EH (cell line): ENCODE measurements at regions not wholly inside any gene's neighbourhood (a gene's known extent, or its start where the extent isn't known, plus 50 kb on each side); places are given as distances from the start of the nearest gene placed in this dataset.

ENCODE experiments used
- DNase-seq: peaks from one replicate; pipeline ENCODE4 v3.0.0-alpha.2; 2015; ENCODE audit warnings: low read depth

DNA sequence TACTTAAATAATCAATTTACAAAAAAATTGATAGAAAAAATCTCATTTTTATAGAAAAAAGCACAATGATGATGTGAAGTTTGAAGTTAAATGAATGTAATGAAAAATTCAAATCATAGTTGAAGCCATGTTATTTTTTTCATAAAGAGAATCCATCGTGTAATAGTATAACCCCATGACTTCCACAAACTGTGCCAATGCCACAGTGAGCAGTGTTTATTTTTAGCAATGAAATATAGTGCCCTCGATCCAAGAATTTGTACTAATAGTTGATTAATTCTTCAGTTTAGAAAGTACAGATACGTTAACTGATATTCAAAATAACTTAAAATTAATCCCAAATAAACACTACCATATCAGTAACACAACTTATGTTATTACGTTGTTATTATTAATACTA, 225.9 kb downstream of the PTPRC start:
- no peak for DNase-seq

DNA sequence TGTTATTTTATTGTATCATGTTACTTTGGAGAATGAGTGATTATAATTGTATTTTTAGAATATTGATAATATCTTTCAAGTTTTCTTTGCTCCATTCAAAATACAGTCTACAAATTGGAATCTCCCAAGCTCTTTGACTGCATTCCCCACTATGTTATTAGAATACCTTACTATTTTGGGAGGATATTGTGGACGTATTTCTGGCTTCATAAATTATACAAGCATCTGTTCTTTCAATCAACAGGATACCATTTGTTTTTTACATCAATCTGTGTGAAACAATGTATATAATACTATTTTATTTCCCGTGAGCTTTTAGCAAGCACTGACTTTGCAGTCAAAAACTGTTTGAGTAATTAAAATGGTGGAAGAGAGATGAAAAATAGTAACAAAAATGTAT, 226.5 kb downstream of the PTPRC start:
- DNase-seq: no peak

- no peak for DNase-seq
Measured at GRCh38 chr1:198867182-198867581, 228.3 kb downstream of the PTPRC start.

- DNase-seq: no peak
Measured at GRCh38 chr1:198873696-198874230, 234.9 kb downstream of the PTPRC start.

- no peak for DNase-seq
Measured at GRCh38 chr1:198876371-198876871, 237.6 kb downstream of the PTPRC start.

- no peak for DNase-seq
Measured at GRCh38 chr1:198878566-198878965, 239.7 kb downstream of the PTPRC start.

DNA sequence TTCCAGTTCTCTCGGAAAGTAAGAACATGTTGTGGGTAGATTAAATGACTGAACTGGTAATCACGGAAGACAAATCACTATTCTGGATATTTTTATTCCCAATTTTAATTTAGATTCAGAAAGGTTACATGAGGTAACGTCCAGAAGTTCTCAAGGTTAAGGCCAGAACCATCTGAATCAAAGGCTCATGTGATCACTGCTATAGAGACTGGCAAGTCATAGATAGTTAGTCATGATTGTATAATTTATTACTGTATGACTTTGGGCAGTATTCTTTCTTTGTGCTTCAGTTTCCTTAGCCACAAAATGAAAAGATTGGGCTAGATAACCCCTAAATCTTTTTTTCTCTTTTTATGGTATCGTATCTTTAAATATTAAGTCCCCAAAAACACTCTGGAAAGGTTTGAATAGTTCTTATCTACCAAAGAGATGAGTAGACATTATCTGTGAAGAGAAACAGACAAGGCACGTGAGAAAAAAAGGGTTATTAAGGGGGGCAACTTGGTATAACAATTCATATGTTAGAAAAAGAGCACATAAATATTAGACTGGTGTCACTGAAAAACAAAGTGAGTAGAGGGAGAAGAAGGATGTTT, 241.0 kb downstream of the PTPRC start:
- no peak for DNase-seq

GRCh38 chr1:198880397-198880796, 241.6 kb downstream of the PTPRC start:
- peak; percentile 82 for DNase-seq

GRCh38 chr1:198880818-198881597, 242.2 kb downstream of the PTPRC start:
- DNase-seq: peak; percentile 94

DNA sequence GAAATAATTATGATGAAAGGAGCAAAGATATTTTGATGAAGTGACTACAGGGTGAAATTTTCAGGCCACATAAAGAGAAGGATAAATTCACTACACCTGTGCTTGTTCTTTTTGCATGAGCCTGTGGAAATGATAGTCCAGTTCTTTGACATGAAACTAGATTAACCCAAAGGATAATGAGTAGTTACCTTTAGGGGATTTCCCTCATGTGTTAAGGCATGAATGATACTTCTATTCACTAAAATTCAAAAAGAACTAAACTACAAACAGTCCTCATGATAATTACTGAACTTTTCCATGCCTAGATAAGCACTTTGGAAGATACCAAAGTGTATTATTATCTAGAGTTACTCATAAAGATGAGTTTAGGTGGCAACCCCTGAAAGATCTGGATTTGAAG, 244.3 kb downstream of the PTPRC start:
- DNase-seq: no peak

DNA sequence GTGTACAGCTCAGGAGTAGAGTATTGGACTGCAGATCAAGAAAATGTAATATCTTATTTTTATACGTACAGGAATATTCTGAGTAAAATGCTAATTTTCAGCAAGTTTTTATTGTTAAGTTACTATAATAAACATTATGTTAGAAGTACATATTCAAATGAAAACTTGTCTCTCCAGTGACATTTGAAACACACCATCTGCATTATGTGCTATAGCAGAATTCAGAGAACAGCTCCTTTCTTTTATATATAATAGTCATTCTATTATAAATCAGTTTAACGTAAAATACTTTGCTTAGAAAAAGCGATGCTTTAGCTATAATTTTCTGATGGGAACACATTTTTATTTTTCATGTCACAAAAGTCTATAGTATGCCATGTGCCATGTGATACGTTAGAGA, 249.0 kb downstream of the PTPRC start:
- no peak for DNase-seq

- peak; percentile 22 for DNase-seq
Measured at GRCh38 chr1:198888379-198888943, 249.6 kb downstream of the PTPRC start.

DNA sequence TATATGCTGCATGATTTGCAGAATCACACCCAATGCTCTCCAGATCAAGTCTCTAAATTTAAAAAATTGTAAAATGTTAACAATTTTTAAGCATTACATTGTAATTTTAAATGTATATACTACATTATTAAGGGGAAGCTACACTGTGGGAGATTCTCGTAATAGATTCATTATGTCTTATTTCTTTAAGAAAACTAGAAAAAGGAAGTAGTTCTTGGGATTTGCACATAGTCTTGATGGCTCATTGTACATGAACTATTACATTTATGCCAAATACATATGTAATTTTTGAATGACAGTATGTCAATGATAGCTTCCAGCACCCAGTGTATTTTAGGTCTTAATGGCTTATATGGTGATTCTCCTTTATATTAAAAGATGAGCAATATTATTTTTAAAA, 250.3 kb downstream of the PTPRC start:
- DNase-seq: no peak

DNA sequence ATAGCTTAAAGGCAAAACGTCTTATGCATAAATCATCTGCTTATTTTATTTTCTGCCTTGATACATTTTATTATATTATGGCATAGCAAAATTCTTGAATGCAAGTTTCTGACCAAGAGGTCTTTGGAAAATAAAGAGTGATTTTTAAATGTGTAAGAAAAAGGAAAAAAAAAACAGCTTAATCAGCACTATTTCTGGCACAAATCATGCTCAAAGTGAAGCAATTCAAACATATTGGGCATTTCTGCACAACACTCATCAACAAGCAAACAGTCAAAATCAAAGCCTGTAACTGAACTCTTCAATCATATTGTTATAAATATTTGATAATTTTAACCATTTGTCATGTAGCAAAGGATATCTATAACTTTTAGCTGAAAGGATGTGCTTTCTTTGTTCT, 250.9 kb downstream of the PTPRC start:
- no peak for DNase-seq

DNA sequence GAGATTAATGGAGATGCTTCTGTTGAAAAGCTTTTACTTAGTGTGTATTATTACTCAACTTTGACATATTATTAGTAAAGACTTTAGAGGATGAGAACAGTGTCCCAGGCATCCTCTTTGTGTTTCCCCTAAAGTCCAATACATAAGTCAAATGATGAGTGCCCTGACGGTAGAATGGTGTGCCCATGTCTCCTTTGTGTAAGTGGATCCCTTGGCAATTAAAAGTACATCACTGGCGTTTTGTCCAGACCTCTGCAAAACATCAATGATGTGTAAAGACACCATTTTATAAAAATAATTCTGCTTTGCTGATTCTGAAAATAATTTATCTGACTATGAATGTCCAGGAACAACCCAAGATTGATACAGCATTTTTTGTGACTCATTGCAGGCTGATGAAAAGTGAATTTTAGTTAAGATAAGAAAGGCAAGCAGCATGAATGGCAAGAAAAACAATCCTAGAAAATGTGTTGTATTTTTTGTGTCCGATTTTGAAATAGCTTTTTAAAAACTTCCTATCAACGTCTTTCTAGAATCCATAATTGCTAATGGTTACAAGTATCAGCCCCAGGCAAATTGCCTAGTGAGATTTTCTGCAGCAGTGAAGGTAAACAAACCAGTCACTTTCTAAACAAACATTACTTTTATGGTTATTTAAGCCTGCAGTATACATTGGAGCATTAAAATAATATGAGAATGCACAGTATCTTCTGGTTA, 251.5 kb downstream of the PTPRC start:
- peak; percentile 68 for DNase-seq

DNA sequence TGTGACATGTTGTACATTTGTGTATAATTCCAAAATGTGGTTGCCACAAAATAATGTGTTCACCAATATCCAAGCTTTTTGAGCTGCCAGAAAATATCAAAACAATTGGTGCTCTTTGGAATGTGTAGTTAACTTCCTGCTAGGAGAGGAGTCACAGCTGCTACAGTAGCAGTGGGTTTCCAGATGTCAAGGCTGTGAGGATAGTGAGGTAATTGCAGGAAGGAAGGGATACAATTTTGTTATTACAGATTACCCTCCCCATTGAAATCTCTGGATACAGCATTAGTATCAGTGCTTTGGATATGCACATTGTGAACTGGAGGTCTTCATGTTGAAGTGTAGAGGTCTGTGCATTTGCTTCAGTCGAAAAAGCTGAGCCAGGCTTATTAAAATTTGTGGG, 253.2 kb downstream of the PTPRC start:
- DNase-seq: peak; percentile 64

DNA sequence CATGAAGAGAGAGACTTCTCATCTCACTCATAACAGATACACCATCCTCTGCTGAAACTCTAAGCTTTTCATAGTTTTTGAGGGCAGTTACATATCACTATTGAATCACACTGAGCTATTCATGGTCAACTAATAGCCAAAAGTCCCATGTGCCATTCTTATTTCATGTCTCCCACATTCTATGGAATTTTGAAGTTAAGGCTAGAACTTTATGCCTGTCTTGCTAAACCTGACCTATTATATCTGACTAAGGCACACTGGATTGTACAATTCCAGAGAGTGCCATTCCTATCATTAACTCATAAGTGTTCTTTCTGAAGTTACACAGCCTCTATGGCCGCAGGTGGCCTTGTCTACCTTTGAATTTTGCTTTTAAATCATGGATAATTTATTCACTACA, 254.3 kb downstream of the PTPRC start:
- DNase-seq: peak; percentile 49

DNA sequence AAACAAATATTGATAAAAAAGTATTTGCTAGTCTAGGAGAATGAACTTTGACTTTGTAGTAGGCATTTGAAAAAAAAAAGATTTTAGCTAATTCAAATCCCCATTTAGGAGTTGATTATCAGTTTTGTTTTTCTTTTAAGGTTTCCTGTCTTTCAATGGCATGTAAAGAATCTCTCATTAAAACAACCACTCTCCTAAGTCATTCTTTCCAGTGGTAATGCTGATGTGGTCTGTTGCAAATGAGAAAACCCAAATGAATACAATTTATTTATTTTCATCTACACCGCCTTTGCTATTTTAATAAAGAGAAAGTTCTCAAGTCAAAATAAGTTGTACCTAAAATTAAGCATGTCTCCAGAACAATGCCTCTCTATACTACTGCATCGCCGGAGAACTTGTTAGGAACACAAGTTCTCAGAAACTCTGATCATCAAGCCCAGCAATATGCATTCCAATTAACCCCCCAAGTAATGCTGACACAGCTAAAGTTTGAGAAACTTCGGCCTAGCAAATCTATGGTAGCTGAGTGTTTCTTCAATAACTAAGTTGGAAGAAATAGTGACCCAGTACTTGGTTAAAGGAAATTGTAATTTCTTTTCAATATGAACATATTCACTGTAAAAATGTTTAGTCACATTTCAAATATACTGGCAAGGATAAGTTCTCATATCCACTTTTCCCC, 255.1 kb downstream of the PTPRC start:
- peak; percentile 73 for DNase-seq

GRCh38 chr1:198901266-198901665, 262.4 kb downstream of the PTPRC start:
- DNase-seq: no peak

- DNase-seq: no peak
Measured at GRCh38 chr1:198902655-198903054, 263.8 kb downstream of the PTPRC start.

DNA sequence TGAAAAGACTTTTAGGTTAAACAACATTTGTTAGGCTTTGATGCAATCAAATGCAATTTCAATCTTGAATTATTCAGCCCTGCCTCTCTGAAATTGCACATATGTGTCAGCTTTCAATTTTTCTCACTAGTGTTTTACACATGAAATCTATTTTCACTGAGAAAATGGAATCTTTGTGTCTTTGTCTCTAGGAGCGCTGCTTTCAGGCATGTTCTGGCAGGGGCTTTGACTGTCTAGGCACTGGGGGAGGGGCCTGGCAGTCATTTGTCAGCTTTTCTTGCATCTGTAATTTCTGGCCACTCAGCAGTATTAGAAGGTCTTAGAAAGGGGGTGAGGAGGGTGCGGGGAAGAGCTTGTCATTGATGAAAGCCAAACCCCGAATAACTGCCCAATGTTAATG, 264.4 kb downstream of the PTPRC start:
- no peak for DNase-seq

DNA sequence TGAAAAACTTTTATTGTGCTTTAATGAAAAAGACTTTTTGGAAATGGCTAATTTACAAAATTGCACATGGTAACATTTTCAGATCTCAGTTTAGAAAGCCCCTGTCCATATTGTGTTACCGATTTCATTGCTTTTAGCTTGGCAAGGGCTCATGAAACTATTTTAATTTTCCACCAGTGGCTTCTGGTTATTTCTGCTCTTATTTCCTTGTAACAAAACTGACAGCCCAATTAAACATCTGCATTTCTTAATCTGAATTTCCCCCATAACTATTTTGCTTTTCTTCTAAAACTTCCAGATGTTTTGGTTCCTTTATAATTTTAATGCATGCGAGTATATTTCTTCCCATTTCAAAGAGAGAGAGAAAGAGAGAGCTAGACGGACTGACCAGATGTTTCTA, 264.8 kb downstream of the PTPRC start:
- DNase-seq: no peak
